Body of pancreas (tissue), 4 donors: ENCODE measurements at regions not wholly inside any gene's neighbourhood (a gene's known extent, or its start where the extent isn't known, plus 50 kb on each side); places are given as distances from the start of the nearest gene placed in this dataset.

ENCODE experiments used
- ATAC-seq: fragments of 150-250 bp; one replicate; pipeline ENCODE4 v1.9.1; 2016
- DNase-seq, 4 donors: peaks; one replicate each; pipeline ENCODE4 v3.0.0-alpha.2; 2019
- H3K27ac ChIP-seq, 4 donors: fragments of 200-600 bp; sonication (generic); 1 replicate in 3 of 4; 2 replicates in 1 of 4; pipeline versions ENCODE4 v1.5.1 to v1.6.1; 2016 to 2019; ENCODE audit warnings: mild to moderate bottlenecking in 1 of 4, mixed read lengths in 1 of 4, moderate library complexity in 1 of 4
- H3K27me3 ChIP-seq, 2 donors: fragments of 200-600 bp; sonication (generic); one replicate each; pipeline ENCODE4 v1.6.0; 2016; ENCODE audit warnings: mild to moderate bottlenecking in 1 of 2
- H3K36me3 ChIP-seq, 2 donors: fragments of 200-600 bp; sonication (generic); replicated peaks in 1 of 2; 2 replicates each; pipeline ENCODE4 v1.5.1; 2016; ENCODE audit warnings: low read depth in 2 of 2; ENCODE audit not compliant: insufficient read depth in 1 of 2
- H3K4me1 ChIP-seq: fragments of 200-600 bp; sonication (generic); one replicate; pipeline ENCODE4 v1.6.0; 2016
- H3K4me3 ChIP-seq, 2 donors: fragments of 200-600 bp; sonication (generic); 1 replicate in 1 of 2; 2 replicates in 1 of 2; pipeline ENCODE4 v1.5.1; 2016 to 2019
- H3K9me3 ChIP-seq, 3 donors: fragments of 200-600 bp; sonication (generic); 1 replicate in 2 of 3; 2 replicates in 1 of 3; pipeline ENCODE4 v1.5.1; 2016
- CTCF ChIP-seq, 7 experiments: fragments of 450-650 bp in 4 of 7; fragments of 200-600 bp in 3 of 7; sonication (generic) in 3 of 7; IDR thresholded peaks; one replicate each; pipeline ENCODE4 v1.5.1; 2016 to 2019; ENCODE audit warnings: antibody characterized with exemption in 7 of 7
- POLR2A ChIP-seq, 3 donors: fragments of 450-650 bp; IDR thresholded peaks; one replicate each; pipeline ENCODE4 v1.6.1; 2016; ENCODE audit warnings: antibody characterized with exemption in 3 of 3, mild to moderate bottlenecking in 2 of 3
- WGBS, 2 donors: methylation state at CpG; one replicate each; pipeline ENCODE4 v1.1.5; 2017; 5-methylcytosine and 5-hydroxymethylcytosine counted together
- intact Hi-C: fragments of 100-400 bp; cut with DNase I; formaldehyde crosslinking; loops from one replicate; pipeline ENCODE4 v1.15.1; 2023

DNA sequence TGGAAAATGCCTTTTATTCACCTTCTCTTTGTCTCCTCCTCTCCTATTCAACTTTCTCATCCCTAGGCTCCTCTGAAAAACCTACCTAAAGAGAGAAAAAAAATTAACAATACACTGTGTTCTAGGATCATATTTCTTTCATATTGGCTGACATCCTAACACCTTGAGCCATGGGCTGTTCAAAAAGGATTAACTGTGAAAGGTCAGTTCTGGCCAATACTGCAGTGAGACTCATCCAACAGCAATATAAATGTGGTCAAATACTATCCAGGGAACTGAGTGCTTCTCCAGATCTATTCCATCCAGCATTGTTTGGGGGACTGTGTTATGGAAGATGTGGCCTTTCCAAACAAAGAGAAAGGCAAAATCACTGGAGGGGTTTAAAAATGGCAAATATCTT lies 131.1 kb upstream of the MOCS2 start:
- Histone ChIP-seq H3K9me3 (no peaks in the 10 kb centered on the region), H3K36me3 (no peaks in the 10 kb centered on the region), H3K27me3 (no peaks in the 10 kb centered on the region), H3K4me3 (no peak overlapping the region), H3K27ac (no peak overlapping the region), H3K4me1 (no peaks in the 10 kb centered on the region)
- no peak for TF ChIP-seq POLR2A (IDR thresholded peaks at IDR 0.05)
- TF ChIP-seq CTCF (IDR thresholded peaks at IDR 0.05) = no peak
- intact Hi-C loops = no loop called here
- DNase-seq (no peak), ATAC-seq (no peak)

GRCh38 chr5:53241572-53241971 lies 132.0 kb upstream of the MOCS2 start:
- no peaks in the 10 kb centered on the region for H3K36me3 ChIP-seq
- no peak for DNase-seq
- WGBS, 2 donors = 69 to 76% methylated on average over 5 of the region's 5 CpGs
- H3K4me1 ChIP-seq = no peaks in the 10 kb centered on the region
- H3K4me3 ChIP-seq = no peak overlapping the region
- no peak for ATAC-seq
- no peaks in the 10 kb centered on the region for H3K27me3 ChIP-seq
- intact Hi-C loops = no loop called here
- no peaks in the 10 kb centered on the region for H3K9me3 ChIP-seq
- no peak for TF ChIP-seq CTCF (IDR thresholded peaks at IDR 0.05)
- TF ChIP-seq POLR2A (IDR thresholded peaks at IDR 0.05) = no peak
- no peak overlapping the region for H3K27ac ChIP-seq

DNA sequence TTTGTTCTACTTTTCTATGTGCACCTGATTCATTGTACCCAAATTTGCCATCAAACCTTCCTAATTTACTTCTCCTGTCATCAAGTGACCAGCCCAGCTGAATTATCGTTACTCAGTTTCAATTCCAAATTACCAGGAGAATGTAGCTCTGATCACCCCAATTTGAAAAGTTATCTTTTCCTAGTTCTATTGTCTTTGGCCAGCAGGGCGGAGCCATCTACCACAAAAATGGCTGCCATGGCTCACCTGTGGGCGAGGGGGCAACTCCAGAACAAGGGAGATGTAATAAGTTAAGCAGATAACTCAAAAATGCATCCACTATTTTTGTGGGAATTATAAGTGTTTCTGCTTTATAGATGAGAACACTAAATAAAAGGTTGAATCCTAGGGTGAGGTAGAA lies 133.8 kb upstream of the MOCS2 start:
- Histone ChIP-seq H3K4me3 (no peak overlapping the region), H3K36me3 (no peaks in the 10 kb centered on the region), H3K9me3 (no peaks in the 10 kb centered on the region), H3K27me3 (no peaks in the 10 kb centered on the region), H3K27ac (no peak overlapping the region), H3K4me1 (no peaks in the 10 kb centered on the region)
- intact Hi-C loops = no loop called here
- ATAC-seq (no peak), DNase-seq (no peak)
- WGBS, 2 donors = 51 to 71% methylated on average over 3 of the region's 3 CpGs
- TF ChIP-seq POLR2A (IDR thresholded peaks at IDR 0.05) = no peak
- no peak for TF ChIP-seq CTCF (IDR thresholded peaks at IDR 0.05)

GRCh38 chr5:53246042-53246836 lies 136.7 kb upstream of the MOCS2 start:
- Histone ChIP-seq H3K4me1 (no peaks in the 10 kb centered on the region), H3K27ac (no peak overlapping the region), H3K4me3 (no peak overlapping the region), H3K9me3 (no peaks in the 10 kb centered on the region), H3K27me3 (no peaks in the 10 kb centered on the region), H3K36me3 (no peaks in the 10 kb centered on the region)
- intact Hi-C loops = no loop called here
- DNase-seq (no peak), ATAC-seq (no peak)
- WGBS, 2 donors = 60 to 67% methylated on average over 8 of the region's 8 CpGs
- TF ChIP-seq POLR2A (IDR thresholded peaks at IDR 0.05) (no peak), CTCF (IDR thresholded peaks at IDR 0.05) (no peak)
